IMR-90 (cell line): ENCODE measurements at regions not wholly inside any gene's neighbourhood (a gene's known extent, or its start where the extent isn't known, plus 50 kb on each side); places are given as distances from the start of the nearest gene placed in this dataset.
"Not testable (repeated sequence)": the region's sequence is repeated elsewhere in the genome, so short reads cannot be mapped to it uniquely, and the experiment has no call there.

Source experiments
- CHD1 ChIP-seq: IDR thresholded peaks from 2 replicates; pipeline ENCODE4 v1.6.1; 2012; ENCODE audit warnings: low read depth, low read length, improper control_type of control experiment
- CTCF ChIP-seq: conservative IDR thresholded peaks from 2 replicates; pipeline ENCODE4 v1.5.1; 2012; ENCODE audit warnings: mild to moderate bottlenecking, low read depth, low read length, improper control_type of control experiment
- USF2 ChIP-seq: fragments of 150-350 bp; IDR thresholded peaks from 2 replicates; pipeline ENCODE4 v1.6.1; 2017; ENCODE audit warnings: mild to moderate bottlenecking, antibody characterized with exemption, low read length, low read depth

GRCh38 chr1:192500541-192500940 lies 75.0 kb upstream of the RGS1 start:
- not testable (repeated sequence) for TF ChIP-seq CTCF, USF2, CHD1
